ENCODE measurements at regions not wholly inside any gene's neighbourhood (a gene's known extent, or its start where the extent isn't known, plus 50 kb on each side); places are given as distances from the start of the nearest gene placed in this dataset.
A peak's percentile ranks its signal among the peaks of the same experiment; 100 is the strongest.

DNA sequence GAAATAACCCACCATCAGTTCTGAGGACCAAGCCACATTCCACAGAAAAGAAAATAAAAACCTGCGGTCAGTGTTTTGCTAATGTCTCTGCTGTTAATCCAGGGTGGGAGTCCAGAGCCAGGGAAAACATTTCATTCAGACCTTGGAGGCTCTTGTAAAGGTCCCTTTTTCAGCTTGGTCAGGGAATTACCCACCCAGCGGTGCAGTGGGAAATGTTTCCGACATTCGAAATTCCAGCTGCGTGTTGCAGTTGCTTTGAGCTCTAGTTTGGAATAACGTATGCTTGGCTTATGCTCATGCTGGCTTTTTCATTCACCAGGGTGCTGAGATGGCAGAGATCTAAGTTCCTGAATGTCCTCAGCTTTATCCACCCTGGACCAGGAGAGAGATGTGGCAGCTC lies 219.1 kb downstream of the TRIB2 start:
- Histone ChIP-seq H3K4me3 (ENCODE audit: low read depth in 1 of 2, low read length in 2 of 2) (no peak overlapping the region), H3K4me2 (ENCODE audit: insufficient read depth, low read length) (no peak overlapping the region), H3K27ac (ENCODE audit: low read length) (no peak overlapping the region), H3K36me3 (ENCODE audit: insufficient read depth, low read length) (no peaks in the 10 kb centered on the region), H3K4me1 (ENCODE audit: insufficient read depth, low read length) (no peaks in the 10 kb centered on the region), H2AFZ (ENCODE audit: low read depth, low read length) (no peak overlapping the region), H3K27me3 (ENCODE audit: insufficient read depth, low read length, poor library complexity) (no peaks in the 10 kb centered on the region), H3K9ac (ENCODE audit: low read depth, low read length) (no peak overlapping the region), H4K20me1 (ENCODE audit: insufficient read depth, low read length) (no peaks in the 10 kb centered on the region), H3K9me3 (ENCODE audit: insufficient read depth, low read length, severe bottlenecking) (no peaks in the 10 kb centered on the region), H3K79me2 (ENCODE audit: insufficient read depth, low read length) (no peaks in the 10 kb centered on the region)
- TF ChIP-seq, protein P1, sequence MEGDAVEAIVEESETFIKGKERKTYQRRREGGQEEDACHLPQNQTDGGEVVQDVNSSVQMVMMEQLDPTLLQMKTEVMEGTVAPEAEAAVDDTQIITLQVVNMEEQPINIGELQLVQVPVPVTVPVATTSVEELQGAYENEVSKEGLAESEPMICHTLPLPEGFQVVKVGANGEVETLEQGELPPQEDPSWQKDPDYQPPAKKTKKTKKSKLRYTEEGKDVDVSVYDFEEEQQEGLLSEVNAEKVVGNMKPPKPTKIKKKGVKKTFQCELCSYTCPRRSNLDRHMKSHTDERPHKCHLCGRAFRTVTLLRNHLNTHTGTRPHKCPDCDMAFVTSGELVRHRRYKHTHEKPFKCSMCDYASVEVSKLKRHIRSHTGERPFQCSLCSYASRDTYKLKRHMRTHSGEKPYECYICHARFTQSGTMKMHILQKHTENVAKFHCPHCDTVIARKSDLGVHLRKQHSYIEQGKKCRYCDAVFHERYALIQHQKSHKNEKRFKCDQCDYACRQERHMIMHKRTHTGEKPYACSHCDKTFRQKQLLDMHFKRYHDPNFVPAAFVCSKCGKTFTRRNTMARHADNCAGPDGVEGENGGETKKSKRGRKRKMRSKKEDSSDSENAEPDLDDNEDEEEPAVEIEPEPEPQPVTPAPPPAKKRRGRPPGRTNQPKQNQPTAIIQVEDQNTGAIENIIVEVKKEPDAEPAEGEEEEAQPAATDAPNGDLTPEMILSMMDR (IDR thresholded peaks at IDR 0.05; ENCODE audit: borderline replicate concordance, extremely low read depth, low read length, poor library complexity, severe bottlenecking) = no peak
- no peak for TF ChIP-seq EZH2 (IDR thresholded peaks at IDR 0.05; ENCODE audit: borderline replicate concordance, low read depth, low read length, severe bottlenecking)
- ATAC-seq (ENCODE audit: insufficient read depth, low read depth) (no peak), DNase-seq (no peak)

DNA sequence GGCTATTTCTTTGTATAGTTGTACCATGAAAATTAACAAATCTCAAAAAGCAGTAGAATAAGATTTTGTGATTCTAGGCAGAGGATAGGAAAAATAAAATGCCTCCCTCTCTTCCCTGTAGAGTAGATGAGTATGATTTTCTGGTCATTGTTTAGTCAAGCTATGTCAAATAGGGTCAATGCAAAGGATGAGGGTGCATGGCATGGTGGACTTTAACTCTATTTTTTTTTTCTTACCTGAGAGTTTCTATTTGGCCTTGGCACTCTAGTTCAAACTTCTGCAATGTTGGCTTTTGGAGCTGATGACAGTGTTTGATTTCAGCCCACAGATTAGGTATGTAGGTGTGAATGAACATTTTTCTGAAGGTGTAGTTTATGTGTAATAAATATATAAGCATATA lies 224.5 kb downstream of the TRIB2 start:
- TF ChIP-seq, protein P1 (IDR thresholded peaks at IDR 0.05; ENCODE audit: borderline replicate concordance, extremely low read depth, low read length, poor library complexity, severe bottlenecking) = no peak
- TF ChIP-seq EZH2 (IDR thresholded peaks at IDR 0.05; ENCODE audit: borderline replicate concordance, low read depth, low read length, severe bottlenecking) = no peak

DNA sequence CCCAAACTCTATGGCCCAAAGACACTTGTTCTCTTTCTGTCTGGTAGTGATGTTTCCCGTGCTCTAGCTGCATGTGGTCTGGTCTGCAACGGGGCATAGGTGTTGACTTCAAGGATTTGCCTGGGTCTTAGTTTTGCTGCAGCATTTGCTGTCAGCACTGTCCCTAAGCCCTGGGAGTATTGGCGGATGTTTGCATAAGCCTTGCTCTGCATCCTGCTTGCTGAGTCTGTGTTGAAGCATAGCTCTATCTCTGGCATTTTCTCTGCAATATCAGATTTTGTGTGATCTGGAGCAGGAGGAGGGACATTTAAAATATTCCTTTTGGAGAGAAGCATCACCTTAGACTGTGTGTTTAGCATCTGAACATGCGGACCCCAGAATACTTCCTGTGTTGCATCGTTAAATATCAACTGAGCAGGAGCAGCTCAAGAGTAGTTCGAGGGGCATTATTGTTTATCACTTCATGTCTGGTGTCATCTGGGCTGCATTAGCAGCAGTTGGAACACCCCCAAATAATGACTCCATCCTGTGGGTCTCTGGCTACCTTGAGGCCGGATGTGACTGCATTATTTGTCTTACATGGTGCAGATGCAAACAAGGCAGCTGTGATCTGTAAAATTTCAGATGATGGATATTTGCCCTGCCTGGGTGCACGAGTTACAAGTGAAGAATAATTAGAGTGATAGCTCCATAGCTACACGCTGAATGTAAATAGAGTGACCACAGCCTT lies 231.7 kb downstream of the TRIB2 start:
- DNase-seq = peak; percentile 39
- H3K27me3 ChIP-seq (ENCODE audit: insufficient read depth, low read length, poor library complexity) = no peaks in the 10 kb centered on the region
- H3K4me2 ChIP-seq (ENCODE audit: insufficient read depth, low read length) = no peak overlapping the region
- H3K9me3 ChIP-seq (ENCODE audit: insufficient read depth, low read length, severe bottlenecking) = no peaks in the 10 kb centered on the region
- H3K36me3 ChIP-seq (ENCODE audit: insufficient read depth, low read length) = no peaks in the 10 kb centered on the region
- H3K27ac ChIP-seq (ENCODE audit: low read length) = peak overlapping the region; percentile 49
- no peak overlapping the region for H3K4me3 ChIP-seq (ENCODE audit: low read depth in 1 of 2, low read length in 2 of 2)
- peaks cover 41% of the 10 kb centered on the region for H3K4me1 ChIP-seq (ENCODE audit: insufficient read depth, low read length)
- TF ChIP-seq EZH2 (IDR thresholded peaks at IDR 0.05; ENCODE audit: borderline replicate concordance, low read depth, low read length, severe bottlenecking) = no peak
- TF ChIP-seq, protein P1 (IDR thresholded peaks at IDR 0.05; ENCODE audit: borderline replicate concordance, extremely low read depth, low read length, poor library complexity, severe bottlenecking) = no peak
- H3K79me2 ChIP-seq (ENCODE audit: insufficient read depth, low read length) = no peaks in the 10 kb centered on the region
- peak overlapping the region; percentile 17; the same call in 1 of the 2 replicates for H2AFZ ChIP-seq (ENCODE audit: low read depth, low read length)
- H4K20me1 ChIP-seq (ENCODE audit: insufficient read depth, low read length) = no peaks in the 10 kb centered on the region
- H3K9ac ChIP-seq (ENCODE audit: low read depth, low read length) = 0 out of 2 replicates have a peak overlapping the region, but pooled peaks have one; percentile 2
- peak; percentile 41 for ATAC-seq (ENCODE audit: insufficient read depth, low read depth)

More for the DNA sequence above, 224.5 kb downstream of the TRIB2 start:
- H3K4me3 ChIP-seq (ENCODE audit: low read depth in 1 of 2, low read length in 2 of 2) = no peak overlapping the region
- no peaks in the 10 kb centered on the region for H3K9me3 ChIP-seq (ENCODE audit: insufficient read depth, low read length, severe bottlenecking)
- no peaks in the 10 kb centered on the region for H3K36me3 ChIP-seq (ENCODE audit: insufficient read depth, low read length)
- no peaks in the 10 kb centered on the region for H3K79me2 ChIP-seq (ENCODE audit: insufficient read depth, low read length)
- H3K4me1 ChIP-seq (ENCODE audit: insufficient read depth, low read length) = no peaks in the 10 kb centered on the region
- no peak for DNase-seq
- no peak for ATAC-seq (ENCODE audit: insufficient read depth, low read depth)
- no peak overlapping the region for H3K4me2 ChIP-seq (ENCODE audit: insufficient read depth, low read length)
- no peaks in the 10 kb centered on the region for H4K20me1 ChIP-seq (ENCODE audit: insufficient read depth, low read length)
- H3K27ac ChIP-seq (ENCODE audit: low read length) = no peak overlapping the region
- no peak overlapping the region for H3K9ac ChIP-seq (ENCODE audit: low read depth, low read length)
- H3K27me3 ChIP-seq (ENCODE audit: insufficient read depth, low read length, poor library complexity) = no peaks in the 10 kb centered on the region
- no peak overlapping the region for H2AFZ ChIP-seq (ENCODE audit: low read depth, low read length)
